ENCODE measurements at regions not wholly inside any gene's neighbourhood (a gene's known extent, or its start where the extent isn't known, plus 50 kb on each side); places are given as distances from the start of the nearest gene placed in this dataset.

DNA sequence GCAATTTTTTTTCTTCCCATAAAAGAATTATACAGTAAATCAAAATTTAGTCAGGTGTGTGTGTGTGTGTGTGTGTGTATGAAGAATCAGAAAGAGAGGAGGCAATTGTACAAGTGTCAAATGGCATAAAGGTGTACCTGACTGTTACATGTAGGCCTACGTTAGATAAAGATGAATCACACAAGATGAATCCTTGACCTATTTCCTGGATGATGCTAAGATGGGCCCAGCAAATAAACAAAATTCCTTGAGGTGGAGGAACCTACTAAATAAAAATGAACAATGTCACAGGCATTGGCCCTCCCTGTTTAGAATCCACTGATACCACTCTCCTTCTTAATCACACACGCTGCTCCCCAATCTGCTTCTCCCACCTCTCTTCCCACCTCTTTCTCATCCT lies 79.7 kb upstream of the LRATD1 start:
- no peaks in the 10 kb centered on the region for H3K9me3 Mint-ChIP-seq
- H4K5ac ChIP-seq (ENCODE audit: insufficient read length, low read depth, low read length): no peak overlapping the region

More for the DNA sequence above, 79.7 kb upstream of the LRATD1 start:
- Histone ChIP-seq H3K18ac (ENCODE audit: insufficient read length, low read depth, low read length) (no peak overlapping the region), H3K23ac (ENCODE audit: insufficient read length, low read depth, low read length) (no peak overlapping the region), H2BK120ac (ENCODE audit: low read depth, low read length, poor library complexity, severe bottlenecking) (no peak overlapping the region), H3K27me3 (ENCODE audit: insufficient read depth, low read length) (no peaks in the 10 kb centered on the region), H4K91ac (ENCODE audit: insufficient read length, low read depth, low read length) (no peak overlapping the region), H4K20me1 (ENCODE audit: control insufficient read depth, insufficient read depth, insufficient read length) (no peaks in the 10 kb centered on the region), H3K23me2 (ENCODE audit: insufficient read length, low read depth, low read length, poor library complexity, severe bottlenecking) (no peaks in the 10 kb centered on the region), H3K4ac (ENCODE audit: low read depth, low read length) (no peak overlapping the region), H4K8ac (replicated peaks; ENCODE audit: insufficient read length, low read depth, low read length) (no peak overlapping the region), H3K4me2 (ENCODE audit: insufficient read depth, insufficient read length, low read length) (no peak overlapping the region), H2BK12ac (ENCODE audit: insufficient read length, low read depth, low read length) (no peak overlapping the region), H2AK5ac (ENCODE audit: insufficient read length, low read length) (no peak overlapping the region), H3K14ac (ENCODE audit: insufficient read depth, low read length) (no peak overlapping the region), H3K79me1 (ENCODE audit: insufficient read depth, low read depth, low read length, poor library complexity, severe bottlenecking) (no peaks in the 10 kb centered on the region), H2BK5ac (ENCODE audit: insufficient read length, low read length) (no peak overlapping the region), H3K79me2 (ENCODE audit: insufficient read depth, low read length) (no peaks in the 10 kb centered on the region), H2BK20ac (ENCODE audit: low read depth, low read length, poor library complexity, severe bottlenecking) (no peak overlapping the region), H3K9ac (ENCODE audit: extremely low read depth, insufficient read length, low read length) (no peak overlapping the region), H3K27ac (ENCODE audit: insufficient read length, low read depth, low read length) (no peak overlapping the region), H2AFZ (ENCODE audit: low read length) (no peak overlapping the region), H3K56ac (ENCODE audit: insufficient read length, low read depth, low read length) (no peak overlapping the region), H2BK15ac (ENCODE audit: low read depth, low read length) (no peak overlapping the region), H3T11ph (ENCODE audit: low read length) (no peak overlapping the region), H3K9me3 (ENCODE audit: control insufficient read depth, low read depth, low read length) (no peaks in the 10 kb centered on the region), H3K4me1 (ENCODE audit: insufficient read depth, low read length) (no peaks in the 10 kb centered on the region)
- Mint-ChIP-seq H3K27me3 (ENCODE audit: low read depth) (no peaks in the 10 kb centered on the region), H3K36me3 (ENCODE audit: insufficient read depth in 1 of 3, low read depth in 3 of 3) (no peaks in the 10 kb centered on the region), H3K27ac (no peak overlapping the region), H3K4me3 (no peak overlapping the region), H3K4me1 (no peaks in the 10 kb centered on the region)
- TF ChIP-seq, protein P1, sequence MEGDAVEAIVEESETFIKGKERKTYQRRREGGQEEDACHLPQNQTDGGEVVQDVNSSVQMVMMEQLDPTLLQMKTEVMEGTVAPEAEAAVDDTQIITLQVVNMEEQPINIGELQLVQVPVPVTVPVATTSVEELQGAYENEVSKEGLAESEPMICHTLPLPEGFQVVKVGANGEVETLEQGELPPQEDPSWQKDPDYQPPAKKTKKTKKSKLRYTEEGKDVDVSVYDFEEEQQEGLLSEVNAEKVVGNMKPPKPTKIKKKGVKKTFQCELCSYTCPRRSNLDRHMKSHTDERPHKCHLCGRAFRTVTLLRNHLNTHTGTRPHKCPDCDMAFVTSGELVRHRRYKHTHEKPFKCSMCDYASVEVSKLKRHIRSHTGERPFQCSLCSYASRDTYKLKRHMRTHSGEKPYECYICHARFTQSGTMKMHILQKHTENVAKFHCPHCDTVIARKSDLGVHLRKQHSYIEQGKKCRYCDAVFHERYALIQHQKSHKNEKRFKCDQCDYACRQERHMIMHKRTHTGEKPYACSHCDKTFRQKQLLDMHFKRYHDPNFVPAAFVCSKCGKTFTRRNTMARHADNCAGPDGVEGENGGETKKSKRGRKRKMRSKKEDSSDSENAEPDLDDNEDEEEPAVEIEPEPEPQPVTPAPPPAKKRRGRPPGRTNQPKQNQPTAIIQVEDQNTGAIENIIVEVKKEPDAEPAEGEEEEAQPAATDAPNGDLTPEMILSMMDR (conservative IDR thresholded peaks at IDR 0.05): no peak
- no peak for DNase-seq
- no CpG with 5 or more reads among the region's 2 CpGs for WGBS (ENCODE audit: extremely low coverage, insufficient read length, low lambda C conversion rate)
